HCT116 (cell line): ENCODE measurements at regions not wholly inside any gene's neighbourhood (a gene's known extent, or its start where the extent isn't known, plus 50 kb on each side); places are given as distances from the start of the nearest gene placed in this dataset.

ENCODE experiments used
- ATAC-seq: fragments of 200-7000 bp; cut with Tn5 transposase; 2 replicates; pipeline ENCODE4 v1.9.1; 2020; ENCODE audit warnings: mild to moderate bottlenecking, moderate library complexity
- BruUV-seq: library from RNA; stranded (reverse); fragments of 400-500 nt; replicated peaks from 2 replicates; lab custom pipeline; 2021; lab: Mats Ljungman, UMichigan
- CTCF ChIA-PET: fragments of 300-600 bp; sonication (Branson Sonifier 250); formaldehyde crosslinking; loops from one replicate; lab custom pipeline; 2021; ENCODE audit warnings: antibody characterized with exemption; lab: Charles Lee
- POLR2A ChIA-PET: fragments of 300-600, 350-600 bp; sonication (Branson Sonifier 250); formaldehyde crosslinking; loops from one replicate; lab custom pipeline; 2021; ENCODE audit warnings: antibody characterized with exemption; lab: Charles Lee
- RAD21 ChIA-PET, 2 experiments: fragments of 300-600 bp; sonication (Branson Sonifier 250); formaldehyde crosslinking; loops; one replicate each; lab custom pipeline; 2023; ENCODE audit warnings: low total read pairs in 2 of 2; ENCODE audit not compliant: uncharacterized antibody in 2 of 2, unreplicated experiment in 2 of 2, low non-redundant PET in 1 of 2; lab: Charles Lee
- DNase-seq: peaks from one replicate; pipeline ENCODE4 v3.0.0-alpha.2; 2010; ENCODE audit warnings: low read depth, low spot score
- H2AFZ ChIP-seq: fragments of 200-600 bp; shearing (Covaris generic), sonication (generic); 2 replicates; pipeline ENCODE4 v1.6.1; 2017; ENCODE audit warnings: low read depth, mixed run types, mixed read lengths, antibody characterized with exemption, low read length; ENCODE audit not compliant: poor library complexity, severe bottlenecking
- H3K27ac ChIP-seq: 2 replicates; pipeline ENCODE4 v1.5.1; 2012; ENCODE audit warnings: low read depth, low read length
- H3K27me3 ChIP-seq: fragments of 200-600 bp; sonication (generic); 2 replicates; pipeline ENCODE4 v1.6.1; 2016; ENCODE audit warnings: mixed run types, low read length, mixed read lengths; ENCODE audit not compliant: insufficient read depth
- H3K36me3 ChIP-seq, 2 experiments: fragments of 200-500 bp in 1 of 2; fragments of 200-600 bp in 1 of 2; sonication (Bioruptor generic) in 1 of 2; sonication (generic) in 1 of 2; 2 replicates each; pipeline versions ENCODE4 v1.5.1 to v1.6.1; 2014 to 2016; ENCODE audit warnings: low read length in 2 of 2, inconsistent platforms in 1 of 2, mixed read lengths in 1 of 2, mixed run types in 1 of 2; ENCODE audit not compliant: insufficient read depth in 2 of 2, control insufficient read depth in 1 of 2
- H3K4me1 ChIP-seq, 2 experiments: fragments of 200-600 bp in 1 of 2; sonication (generic) in 1 of 2; 2 replicates each; pipeline versions ENCODE4 v1.5.1 to v1.6.1; 2012 to 2017; ENCODE audit warnings: low read length in 2 of 2, inconsistent platforms in 1 of 2, mild to moderate bottlenecking in 1 of 2, mixed read lengths in 1 of 2, mixed run types in 1 of 2, moderate library complexity in 1 of 2; ENCODE audit not compliant: insufficient read depth in 2 of 2, control insufficient read depth in 1 of 2
- H3K4me2 ChIP-seq: fragments of 200-600 bp; sonication (generic); 2 replicates; pipeline ENCODE4 v1.6.1; 2017; ENCODE audit warnings: mixed run types, low read length, mixed read lengths
- H3K4me3 ChIP-seq, 2 experiments: fragments of 200-600 bp in 1 of 2; sonication (generic) in 1 of 2; replicated peaks in 1 of 2; 2 replicates each; pipeline ENCODE4 v1.5.1; 2011 to 2016; ENCODE audit warnings: low read length in 2 of 2, control low read depth in 1 of 2, low read depth in 1 of 2, mild to moderate bottlenecking in 1 of 2, mixed read lengths in 1 of 2, mixed run types in 1 of 2
- H3K79me2 ChIP-seq: fragments of 200-600 bp; sonication (generic); 2 replicates; pipeline ENCODE4 v1.6.1; 2017; ENCODE audit warnings: mild to moderate bottlenecking, mixed run types, low read length, moderate library complexity, mixed read lengths; ENCODE audit not compliant: insufficient read depth
- H3K9ac ChIP-seq: fragments of 200-600 bp; sonication (generic); 2 replicates; pipeline ENCODE4 v1.6.1; 2016; ENCODE audit warnings: low read length, mixed read lengths
- H3K9me2 ChIP-seq: fragments of 200-600 bp; sonication (generic), shearing (Covaris generic); 2 replicates; pipeline ENCODE4 v1.6.1; 2017; ENCODE audit warnings: mixed run types, mild to moderate bottlenecking, moderate library complexity; ENCODE audit not compliant: insufficient read depth
- H3K9me3 ChIP-seq, 2 experiments: fragments of 200-500 bp in 1 of 2; fragments of 200-600 bp in 1 of 2; sonication (Bioruptor generic) in 1 of 2; sonication (generic) in 1 of 2; 2 replicates each; pipeline ENCODE4 v1.6.1; 2014 to 2017; ENCODE audit warnings: low read length in 2 of 2, mixed read lengths in 2 of 2, inconsistent platforms in 1 of 2, low read depth in 1 of 2, mild to moderate bottlenecking in 1 of 2, mixed run types in 1 of 2, moderate library complexity in 1 of 2; ENCODE audit not compliant: control insufficient read depth in 1 of 2, insufficient read depth in 1 of 2
- H4K20me1 ChIP-seq: fragments of 200-600 bp; sonication (generic), shearing (Covaris generic); 2 replicates; pipeline ENCODE4 v1.6.1; 2017; ENCODE audit warnings: mixed run types, mild to moderate bottlenecking, moderate library complexity; ENCODE audit not compliant: insufficient read depth
- CBX3 ChIP-seq: IDR thresholded peaks from 2 replicates; pipeline ENCODE4 v1.6.1; 2012; ENCODE audit warnings: low read depth
- CEBPB ChIP-seq: IDR thresholded peaks from 2 replicates; pipeline ENCODE4 v1.6.1; 2012; ENCODE audit warnings: low read depth
- EZH2 ChIP-seq: fragments of 200-600 bp; sonication (generic); IDR thresholded peaks from 2 replicates; pipeline ENCODE4 v1.6.1; 2017; ENCODE audit warnings: antibody characterized with exemption, mixed run types
- EZH2phosphoT487 ChIP-seq: fragments of 200-600 bp; IDR thresholded peaks from 2 replicates; pipeline ENCODE4 v1.6.1; 2018; ENCODE audit warnings: antibody characterized with exemption, borderline replicate concordance
- JUND ChIP-seq: IDR thresholded peaks from 2 replicates; pipeline ENCODE4 v1.6.1; 2012
- POLR2A ChIP-seq: IDR thresholded peaks from 2 replicates; pipeline ENCODE4 v1.7.0; 2011; ENCODE audit warnings: borderline replicate concordance; ENCODE audit not compliant: insufficient read depth, insufficient read length; ENCODE audit errors: extremely low read depth
- POLR2AphosphoS5 ChIP-seq: IDR thresholded peaks from 2 replicates; pipeline ENCODE4 v1.6.1; 2011; ENCODE audit warnings: mild to moderate bottlenecking, low read depth, low read length, moderate library complexity
- RAD21 ChIP-seq: IDR thresholded peaks from 2 replicates; pipeline ENCODE4 v1.6.1; 2012; ENCODE audit warnings: low read depth, mild to moderate bottlenecking
- SIN3A ChIP-seq: IDR thresholded peaks from 2 replicates; pipeline ENCODE4 v1.6.1; 2012; ENCODE audit warnings: low read depth
- SRF ChIP-seq: IDR thresholded peaks from 2 replicates; pipeline ENCODE4 v1.6.1; 2012; ENCODE audit warnings: low read depth
- TCF7L2 ChIP-seq: IDR thresholded peaks from 2 replicates; pipeline ENCODE4 v1.7.0; 2011; ENCODE audit warnings: borderline replicate concordance, inconsistent platforms; ENCODE audit not compliant: insufficient read depth, insufficient read length; ENCODE audit errors: extremely low read depth
- YY1 ChIP-seq: IDR thresholded peaks from 2 replicates; pipeline ENCODE4 v1.6.1; 2011; ENCODE audit warnings: low read length, low read depth, moderate library complexity, mild to moderate bottlenecking; ENCODE audit not compliant: insufficient replicate concordance; ENCODE audit errors: extremely low read depth
- ZFX ChIP-seq: fragments of 450-650 bp; IDR thresholded peaks from 2 replicates; pipeline ENCODE4 v1.6.1; 2017
- ZNF274 ChIP-seq: fragments of 200-500 bp; sonication (Bioruptor generic); IDR thresholded peaks from 2 replicates; pipeline ENCODE4 v1.6.1; 2014; ENCODE audit warnings: mild to moderate bottlenecking, low read depth, low read length, inconsistent platforms
- intact Hi-C: fragments of 100-400 bp; cut with micrococcal nuclease; formaldehyde crosslinking; loops from 2 replicates; pipeline ENCODE4 v1.10.0; 2022
- TF ChIP-seq, protein P1 (sequence below): IDR thresholded peaks from 2 replicates; pipeline ENCODE4 v1.6.1; 2012

DNA sequence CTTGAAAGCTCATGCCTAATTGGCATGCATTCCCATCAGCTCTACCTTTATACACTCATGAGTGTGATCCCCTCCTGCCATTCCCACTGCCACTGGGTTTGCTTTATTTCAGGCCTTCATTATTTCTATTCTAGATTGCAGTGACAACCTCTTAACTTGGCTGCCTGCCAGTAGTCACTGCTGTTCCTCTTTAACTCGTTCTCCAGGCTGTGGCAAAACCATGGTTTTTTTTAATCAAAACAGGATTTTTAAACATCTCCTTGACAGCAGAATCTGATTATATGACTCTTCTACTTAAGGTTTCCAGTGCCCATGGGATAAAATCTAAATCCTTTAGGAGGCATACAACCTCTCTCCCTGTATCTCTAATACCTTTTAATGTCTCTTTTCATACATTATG is 223.7 kb upstream of the PCDH15 start:
- Histone ChIP-seq H3K79me2 (no peaks in the 10 kb centered on the region), H3K4me2 (no peak overlapping the region), H2AFZ (no peak overlapping the region), H3K27ac (no peak overlapping the region), H3K36me3 (no peaks in the 10 kb centered on the region), H3K27me3 (no peaks in the 10 kb centered on the region), H3K4me3 (no peak overlapping the region), H3K9ac (no peak overlapping the region), H3K9me3 (peaks cover 3 to 12% of the 10 kb centered on the region in 2 experiments; a peak in 2 of 4 replicates), H4K20me1 (no peaks in the 10 kb centered on the region), H3K9me2 (no peaks in the 10 kb centered on the region), H3K4me1 (no peaks in the 10 kb centered on the region)
- BruUV-seq, result no TSS peak
- no peak for ATAC-seq
- TF ChIP-seq POLR2A, result no peak
- TF ChIP-seq YY1, result no peak
- TF ChIP-seq EZH2, result no peak
- no peak for TF ChIP-seq ZNF274
- TF ChIP-seq ZFX, result no peak
- no peak for TF ChIP-seq CBX3
- TF ChIP-seq RAD21, result no peak
- no peak for TF ChIP-seq EZH2phosphoT487
- no peak for TF ChIP-seq JUND
- no peak for TF ChIP-seq SIN3A
- TF ChIP-seq POLR2AphosphoS5, result no peak
- no peak for TF ChIP-seq CEBPB
- TF ChIP-seq TCF7L2, result no peak
- no peak for DNase-seq
- ChIA-PET CTCF (no interaction called here), RAD21 (no interaction called here), POLR2A (no interaction called here)
- intact Hi-C loops, result no loop called here

DNA sequence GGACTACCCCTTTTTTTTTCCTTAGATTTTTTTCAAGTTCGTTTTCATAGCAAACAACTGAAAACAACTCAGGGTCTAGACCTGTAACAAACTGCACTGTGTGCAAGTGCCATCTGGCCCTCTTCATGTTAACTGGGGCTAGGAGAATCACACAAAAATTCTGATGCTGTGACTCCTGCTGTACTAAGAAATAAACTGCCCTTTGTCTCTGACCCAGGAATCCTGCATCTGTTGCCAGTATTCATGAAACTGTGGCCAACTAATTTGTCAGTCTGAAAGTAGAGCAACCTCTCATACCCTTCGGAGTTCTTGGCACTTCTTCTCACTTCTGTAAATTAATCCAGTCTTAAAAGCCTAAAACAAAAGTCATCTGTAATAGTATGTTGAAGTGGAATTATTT is 218.4 kb upstream of the PCDH15 start:
- no peak for ATAC-seq
- TF ChIP-seq CEBPB (no peak), SRF (no peak), EZH2phosphoT487 (no peak)
- TF ChIP-seq, protein P1, sequence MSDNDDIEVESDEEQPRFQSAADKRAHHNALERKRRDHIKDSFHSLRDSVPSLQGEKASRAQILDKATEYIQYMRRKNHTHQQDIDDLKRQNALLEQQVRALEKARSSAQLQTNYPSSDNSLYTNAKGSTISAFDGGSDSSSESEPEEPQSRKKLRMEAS, result no peak
- TF ChIP-seq, all 23 proteins: peak for 0
- H3K4me3 ChIP-seq, result no peak overlapping the region
- no peaks in the 10 kb centered on the region for H3K9me2 ChIP-seq
- H3K36me3 ChIP-seq, result no peaks in the 10 kb centered on the region
- no peak overlapping the region for H3K9ac ChIP-seq
- ChIA-PET POLR2A (no interaction called here), RAD21 (no interaction called here), CTCF (no interaction called here)
- H3K27ac ChIP-seq, result no peak overlapping the region
- peaks cover 5 to 7% of the 10 kb centered on the region in 2 experiments; a peak in 2 of 4 replicates for H3K9me3 ChIP-seq
- H3K27me3 ChIP-seq, result no peaks in the 10 kb centered on the region
- intact Hi-C loops, result no loop called here
- no peak overlapping the region for H2AFZ ChIP-seq
- H4K20me1 ChIP-seq, result no peaks in the 10 kb centered on the region
- no peak overlapping the region for H3K4me2 ChIP-seq
- no peaks in the 10 kb centered on the region for H3K4me1 ChIP-seq
- no peak for DNase-seq
- no TSS peak for BruUV-seq
- no peaks in the 10 kb centered on the region for H3K79me2 ChIP-seq
